ENCODE measurements at regions not wholly inside any gene's neighbourhood (a gene's known extent, or its start where the extent isn't known, plus 50 kb on each side); places are given as distances from the start of the nearest gene placed in this dataset.

- TF ChIP-seq, protein P1, sequence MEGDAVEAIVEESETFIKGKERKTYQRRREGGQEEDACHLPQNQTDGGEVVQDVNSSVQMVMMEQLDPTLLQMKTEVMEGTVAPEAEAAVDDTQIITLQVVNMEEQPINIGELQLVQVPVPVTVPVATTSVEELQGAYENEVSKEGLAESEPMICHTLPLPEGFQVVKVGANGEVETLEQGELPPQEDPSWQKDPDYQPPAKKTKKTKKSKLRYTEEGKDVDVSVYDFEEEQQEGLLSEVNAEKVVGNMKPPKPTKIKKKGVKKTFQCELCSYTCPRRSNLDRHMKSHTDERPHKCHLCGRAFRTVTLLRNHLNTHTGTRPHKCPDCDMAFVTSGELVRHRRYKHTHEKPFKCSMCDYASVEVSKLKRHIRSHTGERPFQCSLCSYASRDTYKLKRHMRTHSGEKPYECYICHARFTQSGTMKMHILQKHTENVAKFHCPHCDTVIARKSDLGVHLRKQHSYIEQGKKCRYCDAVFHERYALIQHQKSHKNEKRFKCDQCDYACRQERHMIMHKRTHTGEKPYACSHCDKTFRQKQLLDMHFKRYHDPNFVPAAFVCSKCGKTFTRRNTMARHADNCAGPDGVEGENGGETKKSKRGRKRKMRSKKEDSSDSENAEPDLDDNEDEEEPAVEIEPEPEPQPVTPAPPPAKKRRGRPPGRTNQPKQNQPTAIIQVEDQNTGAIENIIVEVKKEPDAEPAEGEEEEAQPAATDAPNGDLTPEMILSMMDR (IDR thresholded peaks at IDR 0.05; ENCODE audit: borderline replicate concordance, extremely low read depth, low read length, poor library complexity, severe bottlenecking), result no peak
- TF ChIP-seq EZH2 (IDR thresholded peaks at IDR 0.05; ENCODE audit: borderline replicate concordance, low read depth, low read length, severe bottlenecking), result no peak
Observed at GRCh38 chr1:73273886-73274285, 924.1 kb downstream of the LRRIQ3 start.
